ENCODE measurements at regions not wholly inside any gene's neighbourhood (a gene's known extent, or its start where the extent isn't known, plus 50 kb on each side); places are given as distances from the start of the nearest gene placed in this dataset.
A peak's percentile ranks its signal among the peaks of the same experiment; 100 is the strongest.

DNA sequence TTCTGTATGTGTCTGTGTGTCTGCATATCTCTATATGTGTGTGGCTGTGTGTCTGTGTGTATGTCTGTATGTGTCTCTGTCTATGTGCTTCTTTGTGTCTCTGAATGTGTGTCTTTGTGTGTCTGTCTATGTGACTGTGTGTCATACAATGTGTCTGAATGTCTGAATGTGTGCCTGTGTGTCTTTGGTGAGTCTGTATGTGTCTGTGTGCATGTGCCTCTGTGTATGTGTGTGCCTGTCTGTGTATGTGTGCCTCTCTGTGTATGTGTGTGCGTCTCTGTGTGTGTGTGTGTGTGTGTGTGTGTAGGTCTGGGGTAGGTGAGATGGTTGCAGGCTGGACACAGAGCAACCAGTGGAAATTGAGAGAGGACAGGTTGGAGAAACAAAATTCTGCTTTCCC, 435.3 kb downstream of the ARHGEF28 start:
- Histone ChIP-seq H3K27ac (ENCODE audit: control insufficient read depth, insufficient read depth) (no peak overlapping the region), H3K9ac (ENCODE audit: control insufficient read depth, insufficient read depth, low read length) (no peak overlapping the region), H3K4me1 (ENCODE audit: control insufficient read depth, insufficient read depth, low read length) (no peaks in the 10 kb centered on the region), H3K4me3 (no peak overlapping the region), H3K9me3 (replicated peaks; ENCODE audit: control insufficient read depth, insufficient read depth, low read length) (no peaks in the 10 kb centered on the region), H3K4me2 (ENCODE audit: control insufficient read depth, insufficient read depth) (no peak overlapping the region), H4K20me1 (ENCODE audit: control insufficient read depth, insufficient read depth) (no peaks in the 10 kb centered on the region), H3K36me3 (ENCODE audit: control insufficient read depth in 2 of 2, insufficient read depth in 2 of 2, low read length in 1 of 2) (no peaks in the 10 kb centered on the region), H3K27me3 (replicated peaks in 1 of 2; ENCODE audit: control insufficient read depth in 2 of 2, insufficient read depth in 2 of 2, low read length in 1 of 2) (no peaks in the 10 kb centered on the region), H2AFZ (ENCODE audit: control insufficient read depth, low read depth, low read length) (no peak overlapping the region), H3K79me2 (ENCODE audit: control insufficient read depth, insufficient read depth, low read length) (no peaks in the 10 kb centered on the region)
- DNase-seq (ENCODE audit: low read depth, low spot score) (no peak), ATAC-seq (no peak), FAIRE-seq (no peak)
- ChIA-PET POLR2A (interaction anchor here (1.3 kb wide), 1 partner anchor 12 kb away, joined by 3 read pairs; no protein-coding TSS in a partner anchor), SMC1A (ENCODE audit: uncharacterized antibody, unreplicated experiment) (interaction anchor here (0.7 kb wide), 1 partner anchor 858 kb away, joined by 3 read pairs; no protein-coding TSS in a partner anchor), CTCF (no interaction called here), RAD21 (ENCODE audit: unreplicated experiment) (no interaction called here)
- TF ChIP-seq NBN (IDR thresholded peaks at IDR 0.05) = 0 out of 2 replicates have a peak, but pooled peaks have one; percentile 16
- no peak for TF ChIP-seq POLR2AphosphoS2 (IDR thresholded peaks at IDR 0.05; ENCODE audit: low read depth, low read length)
- BruUV-seq (replicated peaks) = no TSS peak
- intact Hi-C loops (cut with micrococcal nuclease; ENCODE audit: unreplicated experiment) = no loop called here
- WGBS (ENCODE audit: insufficient coverage, insufficient replicate concordance, low lambda C conversion rate, missing lambda C conversion rate) = 0% methylated on average over 1 of the region's 1 CpG
- in situ Hi-C loops (cut with MboI) = no loop called here

GRCh38 chr5:74059706-74060105, 433.7 kb downstream of the ARHGEF28 start:
- POLR2A ChIA-PET = no interaction called here
- DNase-seq (ENCODE audit: low read depth, low spot score) (no peak), ATAC-seq (no peak), FAIRE-seq (no peak)
- no peak overlapping the region for H3K9ac ChIP-seq (ENCODE audit: control insufficient read depth, insufficient read depth, low read length)
- H2AFZ ChIP-seq (ENCODE audit: control insufficient read depth, low read depth, low read length) = no peak overlapping the region
- SMC1A ChIA-PET (ENCODE audit: uncharacterized antibody, unreplicated experiment) = no interaction called here
- BruUV-seq (replicated peaks) = no TSS peak
- TF ChIP-seq, protein P1, sequence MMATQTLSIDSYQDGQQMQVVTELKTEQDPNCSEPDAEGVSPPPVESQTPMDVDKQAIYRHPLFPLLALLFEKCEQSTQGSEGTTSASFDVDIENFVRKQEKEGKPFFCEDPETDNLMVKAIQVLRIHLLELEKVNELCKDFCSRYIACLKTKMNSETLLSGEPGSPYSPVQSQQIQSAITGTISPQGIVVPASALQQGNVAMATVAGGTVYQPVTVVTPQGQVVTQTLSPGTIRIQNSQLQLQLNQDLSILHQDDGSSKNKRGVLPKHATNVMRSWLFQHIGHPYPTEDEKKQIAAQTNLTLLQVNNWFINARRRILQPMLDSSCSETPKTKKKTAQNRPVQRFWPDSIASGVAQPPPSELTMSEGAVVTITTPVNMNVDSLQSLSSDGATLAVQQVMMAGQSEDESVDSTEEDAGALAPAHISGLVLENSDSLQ (IDR thresholded peaks at IDR 0.05) = no peak
- TF ChIP-seq BACH1 (IDR thresholded peaks at IDR 0.05; ENCODE audit: borderline replicate concordance) (no peak), SPI1 (IDR thresholded peaks at IDR 0.05; ENCODE audit: borderline replicate concordance, insufficient read depth, low read depth, low read length) (no peak), E2F8 (IDR thresholded peaks at IDR 0.05; ENCODE audit: low read depth, partially characterized antibody) (no peak), RBBP5 (conservative IDR thresholded peaks at IDR 0.05) (no peak), ZBED1 (IDR thresholded peaks at IDR 0.05; ENCODE audit: borderline replicate concordance) (no peak), LARP7 (IDR thresholded peaks at IDR 0.05) (no peak), FOXK2 (IDR thresholded peaks at IDR 0.05) (no peak), STAT3 (IDR thresholded peaks at IDR 0.05; ENCODE audit: low read depth, low read length) (no peak), GATAD2B (conservative IDR thresholded peaks at IDR 0.05; ENCODE audit: low read depth) (no peak)
- TF ChIP-seq, protein P2, sequence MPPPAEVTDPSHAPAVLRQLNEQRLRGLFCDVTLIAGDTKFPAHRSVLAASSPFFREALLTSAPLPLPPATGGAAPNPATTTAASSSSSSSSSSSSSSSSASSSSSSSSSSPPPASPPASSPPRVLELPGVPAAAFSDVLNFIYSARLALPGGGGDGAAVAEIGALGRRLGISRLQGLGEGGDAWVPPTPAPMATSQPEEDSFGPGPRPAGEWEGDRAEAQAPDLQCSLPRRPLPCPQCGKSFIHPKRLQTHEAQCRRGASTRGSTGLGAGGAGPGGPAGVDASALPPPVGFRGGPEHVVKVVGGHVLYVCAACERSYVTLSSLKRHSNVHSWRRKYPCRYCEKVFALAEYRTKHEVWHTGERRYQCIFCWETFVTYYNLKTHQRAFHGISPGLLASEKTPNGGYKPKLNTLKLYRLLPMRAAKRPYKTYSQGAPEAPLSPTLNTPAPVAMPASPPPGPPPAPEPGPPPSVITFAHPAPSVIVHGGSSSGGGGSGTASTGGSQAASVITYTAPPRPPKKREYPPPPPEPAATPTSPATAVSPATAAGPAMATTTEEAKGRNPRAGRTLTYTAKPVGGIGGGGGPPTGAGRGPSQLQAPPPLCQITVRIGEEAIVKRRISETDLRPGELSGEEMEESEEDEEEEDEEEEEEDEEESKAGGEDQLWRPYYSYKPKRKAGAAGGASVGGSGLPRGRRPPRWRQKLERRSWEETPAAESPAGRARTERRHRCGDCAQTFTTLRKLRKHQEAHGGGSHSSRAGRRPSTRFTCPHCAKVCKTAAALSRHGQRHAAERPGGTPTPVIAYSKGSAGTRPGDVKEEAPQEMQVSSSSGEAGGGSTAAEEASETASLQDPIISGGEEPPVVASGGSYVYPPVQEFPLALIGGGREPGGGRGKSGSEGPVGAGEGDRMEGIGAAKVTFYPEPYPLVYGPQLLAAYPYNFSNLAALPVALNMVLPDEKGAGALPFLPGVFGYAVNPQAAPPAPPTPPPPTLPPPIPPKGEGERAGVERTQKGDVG (CRISPR knock-in tag; IDR thresholded peaks at IDR 0.05) = no peak
- in situ Hi-C loops (cut with MboI) (no loop called here), intact Hi-C loops (cut with micrococcal nuclease; ENCODE audit: unreplicated experiment) (no loop called here)
- H3K4me3 ChIP-seq = no peak overlapping the region
- no peak overlapping the region for H3K27ac ChIP-seq (ENCODE audit: control insufficient read depth, insufficient read depth)
- no peaks in the 10 kb centered on the region for H3K36me3 ChIP-seq (ENCODE audit: control insufficient read depth in 2 of 2, insufficient read depth in 2 of 2, low read length in 1 of 2)
- no peaks in the 10 kb centered on the region for H3K27me3 ChIP-seq (replicated peaks in 1 of 2; ENCODE audit: control insufficient read depth in 2 of 2, insufficient read depth in 2 of 2, low read length in 1 of 2)
- RAD21 ChIA-PET (ENCODE audit: unreplicated experiment) = no interaction called here
- H4K20me1 ChIP-seq (ENCODE audit: control insufficient read depth, insufficient read depth) = no peaks in the 10 kb centered on the region
- WGBS (ENCODE audit: insufficient coverage, insufficient replicate concordance, low lambda C conversion rate, missing lambda C conversion rate) = 0% methylated on average over 1 of the region's 1 CpG
- H3K9me3 ChIP-seq (replicated peaks; ENCODE audit: control insufficient read depth, insufficient read depth, low read length) = no peaks in the 10 kb centered on the region
- no peaks in the 10 kb centered on the region for H3K79me2 ChIP-seq (ENCODE audit: control insufficient read depth, insufficient read depth, low read length)
- no peak overlapping the region for H3K4me2 ChIP-seq (ENCODE audit: control insufficient read depth, insufficient read depth)
- CTCF ChIA-PET = no interaction called here
- H3K4me1 ChIP-seq (ENCODE audit: control insufficient read depth, insufficient read depth, low read length) = no peaks in the 10 kb centered on the region
